NCI-H1092 treated with DMSO at 0.1 percent for 48 hours (cell line): ENCODE measurements at regions not wholly inside any gene's neighbourhood (a gene's known extent, or its start where the extent isn't known, plus 50 kb on each side); places are given as distances from the start of the nearest gene placed in this dataset.
"Not testable (repeated sequence)": the region's sequence is repeated elsewhere in the genome, so short reads cannot be mapped to it uniquely, and the experiment has no call there.

Experiments
- DNase-seq: peaks from one replicate; lab custom pipeline; 2025; lab: John Stamatoyannopoulos, UW

- DNase-seq = not testable (repeated sequence)
Measured at GRCh38 chr1:146324463-146324862, 95.6 kb upstream of the NOTCH2NLA start.

- not testable (repeated sequence) for DNase-seq
Measured at GRCh38 chr1:146323302-146323701, 94.5 kb upstream of the NOTCH2NLA start.

- not testable (repeated sequence) for DNase-seq
Measured at GRCh38 chr1:146322893-146323292, 94.1 kb upstream of the NOTCH2NLA start.

GRCh38 chr1:146318715-146319114 is 89.9 kb upstream of the NOTCH2NLA start:
- DNase-seq = not testable (repeated sequence)

- not testable (repeated sequence) for DNase-seq
Measured at GRCh38 chr1:146317785-146318184, 89.0 kb upstream of the NOTCH2NLA start.

GRCh38 chr1:146314449-146315246 is 85.8 kb upstream of the NOTCH2NLA start:
- DNase-seq = not testable (repeated sequence)

- DNase-seq = not testable (repeated sequence)
Measured at GRCh38 chr1:146310579-146310978, 81.8 kb upstream of the NOTCH2NLA start.

- not testable (repeated sequence) for DNase-seq
Measured at GRCh38 chr1:146309427-146309826, 80.6 kb upstream of the NOTCH2NLA start.

- not testable (repeated sequence) for DNase-seq
Measured at GRCh38 chr1:146308892-146309291, 80.1 kb upstream of the NOTCH2NLA start.

GRCh38 chr1:146308152-146308551 is 79.3 kb upstream of the NOTCH2NLA start:
- DNase-seq = not testable (repeated sequence)

- not testable (repeated sequence) for DNase-seq
Measured at GRCh38 chr1:146307632-146308031, 78.8 kb upstream of the NOTCH2NLA start.

- DNase-seq = not testable (repeated sequence)
Measured at GRCh38 chr1:146306651-146307050, 77.8 kb upstream of the NOTCH2NLA start.

- DNase-seq = not testable (repeated sequence)
Measured at GRCh38 chr1:146305442-146305841, 76.6 kb upstream of the NOTCH2NLA start.

- not testable (repeated sequence) for DNase-seq
Measured at GRCh38 chr1:146298575-146298897, 69.7 kb upstream of the NOTCH2NLA start.

GRCh38 chr1:146297781-146298574 is 69.2 kb upstream of the NOTCH2NLA start:
- DNase-seq = not testable (repeated sequence)

- DNase-seq = not testable (repeated sequence)
Measured at GRCh38 chr1:146292940-146293936, 64.4 kb upstream of the NOTCH2NLA start.

GRCh38 chr1:146292424-146292823 is 63.6 kb upstream of the NOTCH2NLA start:
- DNase-seq = not testable (repeated sequence)

GRCh38 chr1:146287881-146288280 is 59.1 kb upstream of the NOTCH2NLA start:
- not testable (repeated sequence) for DNase-seq

GRCh38 chr1:146284760-146285159 is 55.9 kb upstream of the NOTCH2NLA start:
- not testable (repeated sequence) for DNase-seq

- not testable (repeated sequence) for DNase-seq
Measured at GRCh38 chr1:146283527-146283880, 54.7 kb upstream of the NOTCH2NLA start.

- DNase-seq = not testable (repeated sequence)
Measured at GRCh38 chr1:146282807-146283526, 54.1 kb upstream of the NOTCH2NLA start.
